ENCODE measurements at regions not wholly inside any gene's neighbourhood (a gene's known extent, or its start where the extent isn't known, plus 50 kb on each side); places are given as distances from the start of the nearest gene placed in this dataset.
"Not testable (repeated sequence)": the region's sequence is repeated elsewhere in the genome, so short reads cannot be mapped to it uniquely, and the experiment has no call there.

- intact Hi-C loops (cut with DNase I; ENCODE audit: low total_unique reads): no loop called here
- DNase-seq (ENCODE audit: low spot score in 2 of 2): no peak
- H3K4me1 ChIP-seq: no peaks in the 10 kb centered on the region
- no peaks in the 10 kb centered on the region for H3K36me3 ChIP-seq
- peak overlapping the region in 1 of 2 donors; percentile 84 for H3K27ac ChIP-seq
- H3K4me3 ChIP-seq: no peak overlapping the region
- peaks cover 8 to 9% of the 10 kb centered on the region in 2 donors for H3K9me3 ChIP-seq
- TF ChIP-seq CTCF (IDR thresholded peaks at IDR 0.05): no peak
- TF ChIP-seq POLR2A (IDR thresholded peaks at IDR 0.05): no peak
- no peak for TF ChIP-seq POLR2AphosphoS5 (IDR thresholded peaks at IDR 0.05)
- H3K27me3 ChIP-seq: no peaks in the 10 kb centered on the region
Measured at GRCh38 chr5:120141076-120141475, 323.0 kb upstream of the PRR16 start.

GRCh38 chr5:120146787-120147186, 317.3 kb upstream of the PRR16 start:
- intact Hi-C loops (cut with DNase I; ENCODE audit: low total_unique reads): no loop called here
- Histone ChIP-seq H3K36me3 (no peaks in the 10 kb centered on the region), H3K9me3 (peaks cover 8 to 9% of the 10 kb centered on the region in 2 donors), H3K4me3 (no peak overlapping the region), H3K4me1 (no peaks in the 10 kb centered on the region), H3K27me3 (no peaks in the 10 kb centered on the region), H3K27ac (no peak overlapping the region)
- DNase-seq (ENCODE audit: low spot score in 2 of 2): no peak
- TF ChIP-seq POLR2A (IDR thresholded peaks at IDR 0.05) (no peak), CTCF (IDR thresholded peaks at IDR 0.05) (no peak), POLR2AphosphoS5 (IDR thresholded peaks at IDR 0.05) (no peak)

GRCh38 chr5:120147911-120148310, 316.2 kb upstream of the PRR16 start:
- H3K4me3 ChIP-seq; intact Hi-C loops (cut with DNase I; ENCODE audit: low total_unique reads); DNase-seq (ENCODE audit: low spot score in 2 of 2); H3K9me3 ChIP-seq; H3K27ac ChIP-seq; H3K27me3 ChIP-seq; H3K36me3 ChIP-seq; H3K4me1 ChIP-seq: not testable (repeated sequence)

GRCh38 chr5:120150770-120151169, 313.3 kb upstream of the PRR16 start:
- intact Hi-C loops (cut with DNase I; ENCODE audit: low total_unique reads): no loop called here
- H3K9me3 ChIP-seq: no peaks in the 10 kb centered on the region
- no peaks in the 10 kb centered on the region for H3K27me3 ChIP-seq
- TF ChIP-seq CTCF (IDR thresholded peaks at IDR 0.05) (no peak), POLR2AphosphoS5 (IDR thresholded peaks at IDR 0.05) (no peak), POLR2A (IDR thresholded peaks at IDR 0.05) (no peak)
- DNase-seq (ENCODE audit: low spot score in 2 of 2): no peak
- H3K4me1 ChIP-seq: no peaks in the 10 kb centered on the region
- no peak overlapping the region for H3K4me3 ChIP-seq
- H3K36me3 ChIP-seq: no peaks in the 10 kb centered on the region
- no peak overlapping the region for H3K27ac ChIP-seq

GRCh38 chr5:120151181-120151580, 312.9 kb upstream of the PRR16 start:
- H3K36me3 ChIP-seq: no peaks in the 10 kb centered on the region
- no peak for TF ChIP-seq POLR2A (IDR thresholded peaks at IDR 0.05)
- TF ChIP-seq POLR2AphosphoS5 (IDR thresholded peaks at IDR 0.05): no peak
- H3K4me3 ChIP-seq: no peak overlapping the region
- H3K4me1 ChIP-seq: no peaks in the 10 kb centered on the region
- intact Hi-C loops (cut with DNase I; ENCODE audit: low total_unique reads): no loop called here
- H3K27ac ChIP-seq: no peak overlapping the region
- no peaks in the 10 kb centered on the region for H3K9me3 ChIP-seq
- H3K27me3 ChIP-seq: no peaks in the 10 kb centered on the region
- no peak for DNase-seq (ENCODE audit: low spot score in 2 of 2)

GRCh38 chr5:120151825-120152224, 312.3 kb upstream of the PRR16 start:
- intact Hi-C loops (cut with DNase I; ENCODE audit: low total_unique reads): no loop called here

More at GRCh38 chr5:120151825-120152224, 312.3 kb upstream of the PRR16 start:
- Histone ChIP-seq H3K36me3 (no peaks in the 10 kb centered on the region), H3K27ac (no peak overlapping the region), H3K4me1 (no peaks in the 10 kb centered on the region), H3K4me3 (no peak overlapping the region), H3K9me3 (no peaks in the 10 kb centered on the region), H3K27me3 (no peaks in the 10 kb centered on the region)
- TF ChIP-seq CTCF (IDR thresholded peaks at IDR 0.05) (no peak), POLR2AphosphoS5 (IDR thresholded peaks at IDR 0.05) (no peak), POLR2A (IDR thresholded peaks at IDR 0.05) (no peak)
- DNase-seq (ENCODE audit: low spot score in 2 of 2): no peak
